ENCODE measurements at regions not wholly inside any gene's neighbourhood (a gene's known extent, or its start where the extent isn't known, plus 50 kb on each side); places are given as distances from the start of the nearest gene placed in this dataset.

DNA sequence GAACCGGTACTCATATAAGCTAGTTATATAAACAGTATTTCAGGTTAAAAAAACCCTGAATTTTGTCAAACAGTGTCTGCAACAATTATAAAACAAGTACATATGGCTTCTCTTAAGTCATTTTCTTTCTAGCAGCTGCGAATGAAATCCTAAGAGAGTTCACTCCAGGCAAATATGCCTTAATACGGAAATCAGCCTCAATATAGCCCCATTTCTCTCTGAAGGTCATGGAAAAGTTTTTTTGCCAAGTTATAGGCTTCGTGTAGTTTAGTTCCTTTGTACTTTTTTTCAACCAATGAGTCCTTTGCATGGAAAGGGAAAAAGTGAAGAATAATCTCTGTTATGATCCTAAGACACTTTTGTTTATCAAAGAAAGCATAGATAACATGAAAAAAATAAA, 848.0 kb upstream of the ACO1 start:
- TF ChIP-seq, protein P1, sequence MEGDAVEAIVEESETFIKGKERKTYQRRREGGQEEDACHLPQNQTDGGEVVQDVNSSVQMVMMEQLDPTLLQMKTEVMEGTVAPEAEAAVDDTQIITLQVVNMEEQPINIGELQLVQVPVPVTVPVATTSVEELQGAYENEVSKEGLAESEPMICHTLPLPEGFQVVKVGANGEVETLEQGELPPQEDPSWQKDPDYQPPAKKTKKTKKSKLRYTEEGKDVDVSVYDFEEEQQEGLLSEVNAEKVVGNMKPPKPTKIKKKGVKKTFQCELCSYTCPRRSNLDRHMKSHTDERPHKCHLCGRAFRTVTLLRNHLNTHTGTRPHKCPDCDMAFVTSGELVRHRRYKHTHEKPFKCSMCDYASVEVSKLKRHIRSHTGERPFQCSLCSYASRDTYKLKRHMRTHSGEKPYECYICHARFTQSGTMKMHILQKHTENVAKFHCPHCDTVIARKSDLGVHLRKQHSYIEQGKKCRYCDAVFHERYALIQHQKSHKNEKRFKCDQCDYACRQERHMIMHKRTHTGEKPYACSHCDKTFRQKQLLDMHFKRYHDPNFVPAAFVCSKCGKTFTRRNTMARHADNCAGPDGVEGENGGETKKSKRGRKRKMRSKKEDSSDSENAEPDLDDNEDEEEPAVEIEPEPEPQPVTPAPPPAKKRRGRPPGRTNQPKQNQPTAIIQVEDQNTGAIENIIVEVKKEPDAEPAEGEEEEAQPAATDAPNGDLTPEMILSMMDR (IDR thresholded peaks at IDR 0.05; ENCODE audit: low read depth, low read length, poor library complexity, severe bottlenecking), result no peak
- no peak for TF ChIP-seq EZH2phosphoT487 (IDR thresholded peaks at IDR 0.05; ENCODE audit: borderline replicate concordance, low read length)

Measured in DOHH2 (cell line).